GM23338 (cell line): ENCODE measurements at regions not wholly inside any gene's neighbourhood (a gene's known extent, or its start where the extent isn't known, plus 50 kb on each side); places are given as distances from the start of the nearest gene placed in this dataset.

Source experiments
- EZH2 ChIP-seq: fragments of 200-600 bp; sonication (generic); IDR thresholded peaks from one replicate; pipeline ENCODE4 v1.8.0; 2017; ENCODE audit warnings: antibody characterized with exemption, mild to moderate bottlenecking, low read depth; ENCODE audit not compliant: unreplicated experiment
- EZH2phosphoT487 ChIP-seq: fragments of 200-600 bp; sonication (generic); IDR thresholded peaks from one replicate; pipeline ENCODE4 v1.8.1; 2018; ENCODE audit warnings: antibody characterized with exemption; ENCODE audit not compliant: unreplicated experiment
- POLR2AphosphoS5 ChIP-seq: IDR thresholded peaks from 2 replicates; pipeline ENCODE4 v1.6.1; 2016; ENCODE audit warnings: antibody characterized with exemption, low read depth
- REST ChIP-seq: IDR thresholded peaks from one replicate; pipeline ENCODE4 v1.6.1; 2018; ENCODE audit warnings: antibody characterized with exemption; ENCODE audit not compliant: unreplicated experiment
- TF ChIP-seq, protein P1 (sequence below), 2 experiments: fragments of 200-600 bp in 1 of 2; sonication (generic) in 1 of 2; conservative IDR thresholded peaks; 2 replicates each; pipeline versions ENCODE4 v1.5.1 to v1.6.1; 2016 to 2017; ENCODE audit warnings: antibody characterized with exemption in 2 of 2, low read depth in 2 of 2, mild to moderate bottlenecking in 2 of 2, moderate library complexity in 1 of 2

DNA sequence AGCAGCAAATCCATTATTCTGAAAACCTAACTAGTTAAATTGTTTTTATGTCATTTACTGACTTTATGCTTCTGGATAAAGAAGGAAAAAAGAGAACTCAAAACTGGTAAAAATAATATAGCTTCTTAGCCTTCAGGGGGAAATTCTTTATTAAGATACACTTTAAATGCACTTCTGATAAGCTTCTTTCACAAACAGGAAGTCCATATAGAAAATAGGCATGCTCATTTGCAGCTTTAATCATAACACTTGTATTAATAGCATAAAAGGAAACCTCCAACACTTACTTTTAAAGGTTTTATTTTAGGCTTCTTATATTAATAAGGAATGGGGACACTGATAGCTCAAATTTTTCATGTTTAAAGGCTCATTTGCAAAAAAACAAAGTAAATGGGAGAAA, 538.0 kb upstream of the SLC35B3 start:
- TF ChIP-seq EZH2 (no peak), REST (no peak), POLR2AphosphoS5 (no peak), EZH2phosphoT487 (no peak)
- TF ChIP-seq, protein P1, sequence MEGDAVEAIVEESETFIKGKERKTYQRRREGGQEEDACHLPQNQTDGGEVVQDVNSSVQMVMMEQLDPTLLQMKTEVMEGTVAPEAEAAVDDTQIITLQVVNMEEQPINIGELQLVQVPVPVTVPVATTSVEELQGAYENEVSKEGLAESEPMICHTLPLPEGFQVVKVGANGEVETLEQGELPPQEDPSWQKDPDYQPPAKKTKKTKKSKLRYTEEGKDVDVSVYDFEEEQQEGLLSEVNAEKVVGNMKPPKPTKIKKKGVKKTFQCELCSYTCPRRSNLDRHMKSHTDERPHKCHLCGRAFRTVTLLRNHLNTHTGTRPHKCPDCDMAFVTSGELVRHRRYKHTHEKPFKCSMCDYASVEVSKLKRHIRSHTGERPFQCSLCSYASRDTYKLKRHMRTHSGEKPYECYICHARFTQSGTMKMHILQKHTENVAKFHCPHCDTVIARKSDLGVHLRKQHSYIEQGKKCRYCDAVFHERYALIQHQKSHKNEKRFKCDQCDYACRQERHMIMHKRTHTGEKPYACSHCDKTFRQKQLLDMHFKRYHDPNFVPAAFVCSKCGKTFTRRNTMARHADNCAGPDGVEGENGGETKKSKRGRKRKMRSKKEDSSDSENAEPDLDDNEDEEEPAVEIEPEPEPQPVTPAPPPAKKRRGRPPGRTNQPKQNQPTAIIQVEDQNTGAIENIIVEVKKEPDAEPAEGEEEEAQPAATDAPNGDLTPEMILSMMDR (conservative IDR thresholded peaks at IDR 0.05; ENCODE audit: low read depth in 2 of 2) = no peak
